DND-41 (cell line): ENCODE measurements at regions not wholly inside any gene's neighbourhood (a gene's known extent, or its start where the extent isn't known, plus 50 kb on each side); places are given as distances from the start of the nearest gene placed in this dataset.

Experiments used
- EZH2 ChIP-seq: IDR thresholded peaks from 3 replicates; pipeline ENCODE4 v1.6.1; 2012; ENCODE audit warnings: borderline replicate concordance, low read depth, mild to moderate bottlenecking, moderate library complexity, low read length, inconsistent platforms; ENCODE audit not compliant: severe bottlenecking
- TF ChIP-seq, protein P1 (sequence below): IDR thresholded peaks from 2 replicates; pipeline ENCODE4 v1.5.1; 2012; ENCODE audit warnings: borderline replicate concordance, low read length, moderate library complexity, mild to moderate bottlenecking; ENCODE audit not compliant: poor library complexity, severe bottlenecking; ENCODE audit errors: extremely low read depth

DNA sequence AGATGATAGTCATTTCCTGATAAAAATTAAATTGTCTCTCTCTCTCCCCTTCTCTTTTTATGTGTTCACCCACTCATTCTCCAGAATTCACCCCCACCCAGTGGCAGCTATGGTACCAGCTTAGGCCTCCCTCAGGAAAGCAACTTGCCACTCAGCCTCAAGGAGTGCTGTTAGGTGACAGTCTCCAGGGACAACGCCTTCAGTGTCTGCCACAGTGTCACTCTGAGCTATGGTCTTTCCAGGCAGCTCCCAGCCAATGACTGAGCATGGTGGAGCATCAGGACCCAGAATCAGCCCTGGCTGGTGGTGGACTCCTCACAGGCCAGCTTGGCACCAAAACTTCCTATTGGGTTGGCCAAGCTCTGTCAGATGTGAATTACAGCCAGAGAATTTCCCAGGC, 140.9 kb upstream of the PIK3R1 start:
- TF ChIP-seq, protein P1, sequence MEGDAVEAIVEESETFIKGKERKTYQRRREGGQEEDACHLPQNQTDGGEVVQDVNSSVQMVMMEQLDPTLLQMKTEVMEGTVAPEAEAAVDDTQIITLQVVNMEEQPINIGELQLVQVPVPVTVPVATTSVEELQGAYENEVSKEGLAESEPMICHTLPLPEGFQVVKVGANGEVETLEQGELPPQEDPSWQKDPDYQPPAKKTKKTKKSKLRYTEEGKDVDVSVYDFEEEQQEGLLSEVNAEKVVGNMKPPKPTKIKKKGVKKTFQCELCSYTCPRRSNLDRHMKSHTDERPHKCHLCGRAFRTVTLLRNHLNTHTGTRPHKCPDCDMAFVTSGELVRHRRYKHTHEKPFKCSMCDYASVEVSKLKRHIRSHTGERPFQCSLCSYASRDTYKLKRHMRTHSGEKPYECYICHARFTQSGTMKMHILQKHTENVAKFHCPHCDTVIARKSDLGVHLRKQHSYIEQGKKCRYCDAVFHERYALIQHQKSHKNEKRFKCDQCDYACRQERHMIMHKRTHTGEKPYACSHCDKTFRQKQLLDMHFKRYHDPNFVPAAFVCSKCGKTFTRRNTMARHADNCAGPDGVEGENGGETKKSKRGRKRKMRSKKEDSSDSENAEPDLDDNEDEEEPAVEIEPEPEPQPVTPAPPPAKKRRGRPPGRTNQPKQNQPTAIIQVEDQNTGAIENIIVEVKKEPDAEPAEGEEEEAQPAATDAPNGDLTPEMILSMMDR: peak; percentile 24
- TF ChIP-seq EZH2: no peak
